ENCODE measurements at regions not wholly inside any gene's neighbourhood (a gene's known extent, or its start where the extent isn't known, plus 50 kb on each side); places are given as distances from the start of the nearest gene placed in this dataset.

DNA sequence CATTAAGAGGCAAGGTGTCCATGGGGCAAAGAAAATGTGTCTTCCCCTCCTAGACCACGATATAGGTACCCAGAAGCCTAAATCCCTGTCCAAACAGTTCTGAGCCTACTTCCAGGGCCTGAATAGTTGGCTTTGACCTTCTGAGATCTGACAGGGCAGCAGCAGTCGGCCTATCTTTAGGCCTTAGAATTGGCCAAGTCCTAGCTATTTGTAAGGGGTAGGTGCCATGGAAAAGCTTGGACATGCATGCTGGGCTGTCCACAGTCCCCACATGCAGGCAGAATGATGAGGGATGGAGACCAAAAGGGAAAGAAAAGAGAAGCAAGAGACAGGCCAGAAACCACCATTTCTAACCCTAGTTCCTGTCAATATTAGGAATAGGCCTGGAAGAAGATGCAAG is 346.1 kb downstream of the ANXA1 start:
- no peak for DNase-seq (ENCODE audit: low read depth, low spot score)
- H3K4me1 ChIP-seq (ENCODE audit: insufficient read depth, insufficient read length) = no peaks in the 10 kb centered on the region
- no peaks in the 10 kb centered on the region for H3K9me3 ChIP-seq (ENCODE audit: insufficient read depth, low read length)
- no peak overlapping the region for H3K4me3 ChIP-seq (ENCODE audit: insufficient read length, low read depth)
- H3K27me3 ChIP-seq (ENCODE audit: insufficient read depth, insufficient read length) = no peaks in the 10 kb centered on the region
- no peaks in the 10 kb centered on the region for H3K36me3 ChIP-seq (ENCODE audit: insufficient read depth, insufficient read length, low read length)
- H3K9ac ChIP-seq (ENCODE audit: insufficient read length, low read depth) = no peak overlapping the region
- TF ChIP-seq YY1 (IDR thresholded peaks at IDR 0.05; ENCODE audit: insufficient read depth, insufficient read length) = no peak
- TF ChIP-seq ZNF274 (IDR thresholded peaks at IDR 0.05; ENCODE audit: low read depth, low read length) = no peak
- TF ChIP-seq SUZ12 (IDR thresholded peaks at IDR 0.05; ENCODE audit: extremely low read depth, insufficient read depth, insufficient read length) = no peak

DNA sequence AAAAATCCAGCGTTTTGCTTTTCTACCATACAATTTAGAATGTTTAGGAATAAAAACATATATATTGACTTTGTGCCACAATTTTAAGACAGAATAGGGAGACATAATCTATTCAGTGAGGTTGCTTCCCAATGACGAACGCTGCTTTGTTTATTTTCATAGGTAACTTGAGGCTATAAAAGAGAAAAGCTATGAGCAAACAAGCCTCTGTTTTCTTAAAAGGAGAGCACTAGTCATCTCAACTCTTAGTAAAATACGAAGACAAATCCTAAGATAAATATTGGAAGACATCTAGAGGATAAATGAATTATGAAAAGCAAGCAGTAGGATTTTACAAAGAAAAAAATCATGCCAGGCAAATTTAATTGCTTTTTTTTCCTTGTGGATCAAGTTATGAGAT is 363.6 kb downstream of the ANXA1 start:
- H3K36me3 ChIP-seq (ENCODE audit: insufficient read depth, insufficient read length, low read length) = no peaks in the 10 kb centered on the region
- DNase-seq (ENCODE audit: low read depth, low spot score) = no peak
- H3K4me1 ChIP-seq (ENCODE audit: insufficient read depth, insufficient read length) = no peaks in the 10 kb centered on the region
- H3K9ac ChIP-seq (ENCODE audit: insufficient read length, low read depth) = no peak overlapping the region
- H3K27me3 ChIP-seq (ENCODE audit: insufficient read depth, insufficient read length) = no peaks in the 10 kb centered on the region
- no peak overlapping the region for H3K4me3 ChIP-seq (ENCODE audit: insufficient read length, low read depth)
- TF ChIP-seq SUZ12 (IDR thresholded peaks at IDR 0.05; ENCODE audit: extremely low read depth, insufficient read depth, insufficient read length) (no peak), ZNF274 (IDR thresholded peaks at IDR 0.05; ENCODE audit: low read depth, low read length) (no peak), YY1 (IDR thresholded peaks at IDR 0.05; ENCODE audit: insufficient read depth, insufficient read length) (no peak)
- H3K9me3 ChIP-seq (ENCODE audit: insufficient read depth, low read length) = no peaks in the 10 kb centered on the region

DNA sequence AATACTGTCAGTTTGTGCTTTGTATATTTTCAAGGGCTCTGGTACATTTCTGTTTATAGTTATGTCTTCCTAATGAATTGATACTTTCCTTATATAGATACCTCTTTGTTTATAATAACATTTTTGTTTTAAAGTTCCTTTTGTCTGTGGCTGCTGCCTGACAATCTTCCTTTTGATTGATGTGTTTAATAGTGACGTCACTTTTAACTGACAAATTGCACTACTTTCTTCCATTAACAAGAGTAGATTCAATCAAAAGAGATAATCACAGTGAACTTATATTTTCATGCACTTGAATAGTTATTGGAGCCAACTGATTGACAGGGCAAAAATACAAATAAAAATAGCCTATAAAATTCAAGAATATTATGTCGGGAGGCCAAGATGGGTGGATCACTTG is 371.7 kb downstream of the ANXA1 start:
- Histone ChIP-seq H3K4me3 (ENCODE audit: insufficient read length, low read depth) (no peak overlapping the region), H3K9me3 (ENCODE audit: insufficient read depth, low read length) (peaks cover 5% of the 10 kb centered on the region; the same call in 1 of the 2 replicates), H3K36me3 (ENCODE audit: insufficient read depth, insufficient read length, low read length) (no peaks in the 10 kb centered on the region), H3K4me1 (ENCODE audit: insufficient read depth, insufficient read length) (no peaks in the 10 kb centered on the region), H3K27me3 (ENCODE audit: insufficient read depth, insufficient read length) (no peaks in the 10 kb centered on the region), H3K9ac (ENCODE audit: insufficient read length, low read depth) (no peak overlapping the region)
- no peak for DNase-seq (ENCODE audit: low read depth, low spot score)
- TF ChIP-seq ZNF274 (IDR thresholded peaks at IDR 0.05; ENCODE audit: low read depth, low read length) (no peak), SUZ12 (IDR thresholded peaks at IDR 0.05; ENCODE audit: extremely low read depth, insufficient read depth, insufficient read length) (no peak)

DNA sequence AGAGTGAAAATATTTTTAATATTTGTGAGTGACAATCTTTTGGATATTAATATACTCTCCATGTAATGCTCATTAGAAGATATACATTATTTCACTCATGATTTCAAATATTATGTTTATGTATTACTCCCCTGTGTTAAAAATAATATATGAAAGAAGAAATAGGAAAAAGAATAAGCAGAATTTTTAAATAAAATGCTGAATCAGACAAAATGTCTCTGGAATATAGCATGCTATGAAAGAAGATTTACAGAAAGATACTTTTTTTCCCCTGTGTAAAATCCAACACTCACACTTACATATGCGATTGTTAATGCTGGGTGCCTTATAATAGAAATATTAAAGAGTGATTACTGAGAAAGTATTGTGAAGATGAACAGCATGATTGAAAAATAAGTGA is 373.7 kb downstream of the ANXA1 start:
- Histone ChIP-seq H3K27me3 (ENCODE audit: insufficient read depth, insufficient read length) (no peaks in the 10 kb centered on the region), H3K9me3 (ENCODE audit: insufficient read depth, low read length) (peaks cover 5% of the 10 kb centered on the region; the same call in 1 of the 2 replicates), H3K4me1 (ENCODE audit: insufficient read depth, insufficient read length) (no peaks in the 10 kb centered on the region), H3K9ac (ENCODE audit: insufficient read length, low read depth) (no peak overlapping the region), H3K4me3 (ENCODE audit: insufficient read length, low read depth) (no peak overlapping the region), H3K36me3 (ENCODE audit: insufficient read depth, insufficient read length, low read length) (no peaks in the 10 kb centered on the region)
- TF ChIP-seq SUZ12 (IDR thresholded peaks at IDR 0.05; ENCODE audit: extremely low read depth, insufficient read depth, insufficient read length) = no peak
- TF ChIP-seq YY1 (IDR thresholded peaks at IDR 0.05; ENCODE audit: insufficient read depth, insufficient read length) = no peak
- TF ChIP-seq ZNF274 (IDR thresholded peaks at IDR 0.05; ENCODE audit: low read depth, low read length) = no peak
- DNase-seq (ENCODE audit: low read depth, low spot score) = no peak

DNA sequence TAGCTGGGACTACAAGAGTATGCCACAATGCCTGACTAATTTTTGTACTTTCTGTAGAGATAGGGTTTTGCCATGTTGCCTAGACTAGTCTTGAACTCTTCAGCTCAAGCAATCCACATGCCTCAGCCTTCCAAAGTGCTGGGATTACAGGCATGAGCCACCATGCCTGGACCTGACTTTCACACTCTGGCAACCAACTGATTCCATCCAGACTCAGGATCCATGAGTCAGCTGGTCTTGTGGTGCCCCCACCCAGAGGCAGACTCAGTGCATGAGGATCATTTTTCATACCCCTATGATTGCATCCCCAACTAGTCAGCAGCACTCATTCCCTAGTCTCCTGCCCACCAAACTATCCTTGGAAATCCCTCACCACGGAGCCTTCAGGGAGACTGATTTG is 375.9 kb downstream of the ANXA1 start:
- Histone ChIP-seq H3K9ac (ENCODE audit: insufficient read length, low read depth) (no peak overlapping the region), H3K4me3 (ENCODE audit: insufficient read length, low read depth) (no peak overlapping the region), H3K4me1 (ENCODE audit: insufficient read depth, insufficient read length) (no peaks in the 10 kb centered on the region), H3K9me3 (ENCODE audit: insufficient read depth, low read length) (peaks cover 5% of the 10 kb centered on the region; the same call in 1 of the 2 replicates), H3K27me3 (ENCODE audit: insufficient read depth, insufficient read length) (no peaks in the 10 kb centered on the region), H3K36me3 (ENCODE audit: insufficient read depth, insufficient read length, low read length) (no peaks in the 10 kb centered on the region)
- DNase-seq (ENCODE audit: low read depth, low spot score) = no peak
- TF ChIP-seq ZNF274 (IDR thresholded peaks at IDR 0.05; ENCODE audit: low read depth, low read length) (no peak), SUZ12 (IDR thresholded peaks at IDR 0.05; ENCODE audit: extremely low read depth, insufficient read depth, insufficient read length) (no peak), YY1 (IDR thresholded peaks at IDR 0.05; ENCODE audit: insufficient read depth, insufficient read length) (no peak)

DNA sequence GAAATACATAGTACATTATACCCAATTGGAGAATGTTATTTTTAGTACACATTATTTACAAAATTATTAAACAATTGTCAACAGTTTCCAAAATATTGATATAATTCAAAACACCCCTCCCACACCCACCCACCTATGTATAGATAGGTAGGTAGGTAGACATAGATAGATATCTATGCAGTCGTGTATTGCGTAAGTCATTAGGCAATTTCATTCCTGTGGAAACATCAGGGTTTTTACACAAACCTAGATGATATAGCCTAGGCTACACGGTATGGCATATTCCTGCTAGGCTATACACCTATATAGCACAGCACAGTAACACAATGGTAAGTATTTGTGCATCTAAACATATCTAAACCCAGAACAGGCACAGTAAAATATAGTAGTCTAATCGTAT is 377.3 kb downstream of the ANXA1 start:
- H3K4me1 ChIP-seq (ENCODE audit: insufficient read depth, insufficient read length) = no peaks in the 10 kb centered on the region
- H3K9ac ChIP-seq (ENCODE audit: insufficient read length, low read depth) = no peak overlapping the region
- no peaks in the 10 kb centered on the region for H3K27me3 ChIP-seq (ENCODE audit: insufficient read depth, insufficient read length)
- no peak for TF ChIP-seq ZNF274 (IDR thresholded peaks at IDR 0.05; ENCODE audit: low read depth, low read length)
- no peak for TF ChIP-seq YY1 (IDR thresholded peaks at IDR 0.05; ENCODE audit: insufficient read depth, insufficient read length)
- TF ChIP-seq SUZ12 (IDR thresholded peaks at IDR 0.05; ENCODE audit: extremely low read depth, insufficient read depth, insufficient read length) = no peak
- H3K4me3 ChIP-seq (ENCODE audit: insufficient read length, low read depth) = no peak overlapping the region
- DNase-seq (ENCODE audit: low read depth, low spot score) = no peak
- peaks cover 5% of the 10 kb centered on the region; the same call in 1 of the 2 replicates for H3K9me3 ChIP-seq (ENCODE audit: insufficient read depth, low read length)
- no peaks in the 10 kb centered on the region for H3K36me3 ChIP-seq (ENCODE audit: insufficient read depth, insufficient read length, low read length)

DNA sequence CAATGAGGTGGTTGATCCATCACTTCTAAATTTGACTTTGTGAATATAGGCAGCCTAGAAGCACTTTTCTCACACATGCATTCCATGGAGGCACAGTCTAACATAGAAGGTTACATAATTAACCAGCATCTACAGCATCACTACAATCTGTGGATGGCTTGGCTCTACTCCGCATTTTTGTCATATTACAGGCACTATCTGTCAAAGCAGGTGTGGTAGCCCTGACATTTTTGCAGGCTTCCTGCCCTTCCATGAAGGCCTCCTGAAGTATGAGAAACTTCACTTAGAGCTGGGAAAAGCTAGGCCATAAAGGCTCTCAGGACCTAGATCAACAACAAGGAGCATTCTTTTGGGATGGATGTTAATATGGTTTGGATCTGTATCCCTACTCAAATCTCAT is 378.0 kb downstream of the ANXA1 start:
- Histone ChIP-seq H3K9ac (ENCODE audit: insufficient read length, low read depth) (no peak overlapping the region), H3K27me3 (ENCODE audit: insufficient read depth, insufficient read length) (no peaks in the 10 kb centered on the region), H3K4me3 (ENCODE audit: insufficient read length, low read depth) (no peak overlapping the region), H3K4me1 (ENCODE audit: insufficient read depth, insufficient read length) (no peaks in the 10 kb centered on the region), H3K9me3 (ENCODE audit: insufficient read depth, low read length) (peaks cover 5% of the 10 kb centered on the region; the same call in 1 of the 2 replicates), H3K36me3 (ENCODE audit: insufficient read depth, insufficient read length, low read length) (no peaks in the 10 kb centered on the region)
- TF ChIP-seq YY1 (IDR thresholded peaks at IDR 0.05; ENCODE audit: insufficient read depth, insufficient read length) (no peak), SUZ12 (IDR thresholded peaks at IDR 0.05; ENCODE audit: extremely low read depth, insufficient read depth, insufficient read length) (no peak), ZNF274 (IDR thresholded peaks at IDR 0.05; ENCODE audit: low read depth, low read length) (no peak)
- no peak for DNase-seq (ENCODE audit: low read depth, low spot score)
